T-cell (primary cell): ENCODE measurements at regions not wholly inside any gene's neighbourhood (a gene's known extent, or its start where the extent isn't known, plus 50 kb on each side); places are given as distances from the start of the nearest gene placed in this dataset.

Experiments
- ATAC-seq, 4 experiments: fragments of 200-7000 bp in 3 of 4; fragments of 150-1000 bp in 1 of 4; cut with Tn5 transposase; replicated peaks in 1 of 4; 1 replicate in 3 of 4; 2 replicates in 1 of 4; pipeline ENCODE4 v1.10.0; 2021; ENCODE audit warnings: moderate library complexity in 3 of 4, mild to moderate bottlenecking in 2 of 4, moderate number of reproducible peaks in 1 of 4
- CTCF ChIA-PET, 2 donors: fragments of 300-600 bp; sonication (Branson Sonifier 250); formaldehyde crosslinking; loops; one replicate each; lab custom pipeline; 2022; ENCODE audit warnings: antibody characterized with exemption in 2 of 2; lab: Charles Lee
- POLR2A ChIA-PET, 2 donors: fragments of 300-600 bp; sonication (Branson Sonifier 250); formaldehyde crosslinking; loops; one replicate each; lab custom pipeline; 2022; ENCODE audit warnings: antibody characterized with exemption in 2 of 2; lab: Charles Lee
- DNase-seq, 35 experiments: peaks; one replicate each; pipeline versions ENCODE4 v3.0.0 to v3.0.0-alpha.2; 2013 to 2023
- H3K27ac ChIP-seq: one replicate; pipeline ENCODE4 v1.5.1; 2013; ENCODE audit warnings: low read length
- H3K27me3 ChIP-seq, 2 experiments: replicated peaks in 1 of 2; 1 replicate in 1 of 2; 2 replicates in 1 of 2; pipeline versions ENCODE4 v1.6.1 to v1.7.0; 2013; ENCODE audit warnings: low read length in 1 of 2, mixed read lengths in 1 of 2; ENCODE audit not compliant: control insufficient read depth in 2 of 2, insufficient read depth in 2 of 2; ENCODE audit errors: extremely low read depth in 1 of 2
- H3K36me3 ChIP-seq, 2 donors: 1 replicate in 1 of 2; 2 replicates in 1 of 2; pipeline versions ENCODE4 v1.6.1 to v1.7.0; 2013; ENCODE audit warnings: low read length in 1 of 2; ENCODE audit not compliant: control insufficient read depth in 2 of 2, insufficient read depth in 1 of 2; ENCODE audit errors: extremely low read depth in 1 of 2
- H3K4me1 ChIP-seq, 2 experiments: 1 replicate in 1 of 2; 2 replicates in 1 of 2; pipeline versions ENCODE4 v1.6.1 to v1.7.0; 2013; ENCODE audit warnings: low read length in 2 of 2, mixed read lengths in 1 of 2; ENCODE audit not compliant: insufficient read depth in 2 of 2, control insufficient read depth in 1 of 2; ENCODE audit errors: extremely low read depth in 1 of 2
- H3K4me3 ChIP-seq, 2 donors: 1 replicate in 1 of 2; 2 replicates in 1 of 2; pipeline versions ENCODE4 v1.5.1 to v1.7.0; 2013; ENCODE audit warnings: mild to moderate bottlenecking in 2 of 2, low read length in 1 of 2, moderate library complexity in 1 of 2; ENCODE audit not compliant: control insufficient read depth in 1 of 2; ENCODE audit errors: extremely low read depth in 1 of 2
- H3K9me3 ChIP-seq: 2 replicates; pipeline ENCODE4 v1.7.0; 2013
- H3K27ac Mint-ChIP-seq, 2 donors: one replicate each; pipeline ENCODE4 v1.8.0; 2020 to 2021; ENCODE audit warnings: mild to moderate bottlenecking in 2 of 2, mixed read lengths in 2 of 2
- H3K27me3 Mint-ChIP-seq, 2 donors: one replicate each; pipeline ENCODE4 v1.8.0; 2021 to 2022; ENCODE audit warnings: mixed read lengths in 2 of 2
- H3K36me3 Mint-ChIP-seq: one replicate; pipeline ENCODE4 v1.8.0; 2021; ENCODE audit warnings: mixed read lengths
- H3K4me1 Mint-ChIP-seq, 3 donors: one replicate each; pipeline ENCODE4 v1.8.0; 2020 to 2022; ENCODE audit warnings: mixed read lengths in 3 of 3, mild to moderate bottlenecking in 1 of 3
- H3K4me3 Mint-ChIP-seq, 3 donors: one replicate each; pipeline ENCODE4 v1.8.0; 2020 to 2022; ENCODE audit warnings: mild to moderate bottlenecking in 3 of 3, mixed read lengths in 3 of 3, moderate library complexity in 3 of 3
- H3K9me3 Mint-ChIP-seq, 3 donors: one replicate each; pipeline ENCODE4 v1.8.0; 2020 to 2022; ENCODE audit warnings: mixed read lengths in 3 of 3
- WGBS: methylation state at CpG from one replicate; pipeline ENCODE4 v1.1.5; 2013; ENCODE audit warnings: missing lambda C conversion rate; ENCODE audit not compliant: insufficient coverage; 5-methylcytosine and 5-hydroxymethylcytosine counted together

DNA sequence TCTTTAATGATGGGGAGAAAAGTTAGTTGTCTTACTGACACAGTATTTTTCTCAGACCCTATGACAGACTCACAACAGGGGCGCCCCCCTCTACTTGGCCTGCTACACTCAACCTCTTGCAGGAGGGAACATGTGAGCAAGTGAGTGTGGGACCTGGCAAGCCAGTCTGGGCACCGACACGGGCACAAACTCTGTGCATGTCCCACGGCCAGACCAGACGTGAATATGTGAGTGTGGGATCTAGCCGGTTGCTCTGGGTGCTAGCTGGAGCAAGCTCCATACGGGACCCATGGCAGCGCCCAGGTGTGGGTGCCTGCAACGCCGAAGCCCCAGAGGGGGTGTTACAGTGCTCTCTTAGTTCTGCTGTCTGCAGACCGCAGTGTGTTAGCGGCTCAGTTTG is 1437.3 kb upstream of the MIR17HG start:
- Mint-ChIP-seq H3K36me3 (no peaks in the 10 kb centered on the region), H3K4me3 (no peak overlapping the region), H3K27me3 (no peaks in the 10 kb centered on the region), H3K4me1 (no peaks in the 10 kb centered on the region), H3K27ac (no peak overlapping the region), H3K9me3 (peaks cover 0 to 9% (median 6%) of the 10 kb centered on the region in 3 donors)
- ATAC-seq (no peak), DNase-seq (no peak)
- no peaks in the 10 kb centered on the region for H3K27me3 ChIP-seq
- no peaks in the 10 kb centered on the region for H3K4me1 ChIP-seq
- H3K36me3 ChIP-seq = no peaks in the 10 kb centered on the region
- no peak overlapping the region for H3K4me3 ChIP-seq
- no peaks in the 10 kb centered on the region for H3K9me3 ChIP-seq
- CTCF ChIA-PET = no interaction called here
- POLR2A ChIA-PET = no interaction called here
- no peak overlapping the region for H3K27ac ChIP-seq
- WGBS = 81% methylated on average over 6 of the region's 12 CpGs

GRCh38 chr13:89916551-89916950 is 1430.9 kb upstream of the MIR17HG start:
- ATAC-seq = no peak
- Histone ChIP-seq H3K9me3 (no peaks in the 10 kb centered on the region), H3K27ac (no peak overlapping the region), H3K4me3 (no peak overlapping the region), H3K36me3 (no peaks in the 10 kb centered on the region), H3K4me1 (no peaks in the 10 kb centered on the region), H3K27me3 (no peaks in the 10 kb centered on the region)
- no CpG with 5 or more reads among the region's 2 CpGs for WGBS
- POLR2A ChIA-PET = no interaction called here
- CTCF ChIA-PET = no interaction called here
- no peak for DNase-seq
- no peak overlapping the region for H3K4me3 Mint-ChIP-seq
- no peaks in the 10 kb centered on the region for H3K4me1 Mint-ChIP-seq
- no peaks in the 10 kb centered on the region for H3K27me3 Mint-ChIP-seq
- no peaks in the 10 kb centered on the region for H3K36me3 Mint-ChIP-seq
- H3K9me3 Mint-ChIP-seq = peaks cover 4 to 16% (median 12%) of the 10 kb centered on the region in 3 donors
- H3K27ac Mint-ChIP-seq = no peak overlapping the region

DNA sequence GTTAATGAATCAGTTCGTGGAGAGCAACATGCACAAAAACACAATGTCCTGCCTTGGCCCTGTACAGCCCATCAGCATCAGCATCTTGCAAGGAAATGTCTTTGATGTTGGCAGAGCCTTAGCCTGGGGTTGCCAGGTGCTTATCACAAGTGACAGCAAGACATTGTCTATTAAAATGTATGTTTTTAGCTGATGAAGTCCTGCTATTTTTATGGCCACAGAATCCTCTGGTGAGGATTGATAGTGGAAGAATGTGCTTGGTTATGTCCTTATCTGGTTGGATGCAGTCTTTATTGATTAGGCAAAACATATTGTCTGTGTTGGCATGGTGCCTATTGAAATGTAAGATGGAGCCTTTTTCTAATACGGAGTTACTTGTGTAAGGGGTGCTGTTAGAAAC is 1427.0 kb upstream of the MIR17HG start:
- no peak for DNase-seq

DNA sequence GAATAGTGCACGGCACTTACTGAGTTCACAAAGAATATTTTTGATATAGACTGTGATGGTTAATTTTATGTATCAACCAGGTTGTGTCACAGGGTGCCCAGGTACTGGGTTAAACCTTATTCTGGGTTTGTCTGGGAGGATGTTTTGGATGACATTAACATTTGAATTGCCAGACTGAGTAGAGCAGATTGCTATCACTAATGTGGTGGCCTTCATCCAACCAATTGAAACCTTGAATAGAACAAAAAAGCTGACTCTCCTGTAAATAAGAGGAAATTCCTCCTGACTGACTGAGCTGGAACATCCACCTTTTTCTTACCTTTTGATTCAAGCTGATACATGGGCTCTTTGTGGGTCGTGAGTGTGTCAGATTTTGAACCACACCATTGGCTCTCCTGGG is 1424.4 kb upstream of the MIR17HG start:
- Histone ChIP-seq H3K4me1 (no peaks in the 10 kb centered on the region), H3K27ac (no peak overlapping the region), H3K4me3 (no peak overlapping the region), H3K27me3 (no peaks in the 10 kb centered on the region), H3K9me3 (no peaks in the 10 kb centered on the region), H3K36me3 (no peaks in the 10 kb centered on the region)
- no peak for DNase-seq
- peaks cover 0 to 26% (median 5%) of the 10 kb centered on the region in 3 donors for H3K9me3 Mint-ChIP-seq
- no peaks in the 10 kb centered on the region for H3K27me3 Mint-ChIP-seq
- no peak overlapping the region for H3K27ac Mint-ChIP-seq
- H3K4me3 Mint-ChIP-seq = no peak overlapping the region
- H3K4me1 Mint-ChIP-seq = no peaks in the 10 kb centered on the region
- ATAC-seq = no peak
- H3K36me3 Mint-ChIP-seq = no peaks in the 10 kb centered on the region
- ChIA-PET POLR2A (no interaction called here), CTCF (no interaction called here)
- WGBS = 80% methylated on average over 1 of the region's 2 CpGs

More for the DNA sequence above, 1427.0 kb upstream of the MIR17HG start:
- H3K9me3 ChIP-seq = no peaks in the 10 kb centered on the region
- H3K4me3 ChIP-seq = no peak overlapping the region
- no peaks in the 10 kb centered on the region for H3K27me3 ChIP-seq
- H3K36me3 ChIP-seq = no peaks in the 10 kb centered on the region
- no peaks in the 10 kb centered on the region for H3K4me1 ChIP-seq
- no peaks in the 10 kb centered on the region for H3K36me3 Mint-ChIP-seq
- no peak overlapping the region for H3K27ac Mint-ChIP-seq
- ChIA-PET CTCF (no interaction called here), POLR2A (no interaction called here)
- peaks cover 4 to 35% (median 8%) of the 10 kb centered on the region in 3 donors for H3K9me3 Mint-ChIP-seq
- no peak overlapping the region for H3K4me3 Mint-ChIP-seq
- H3K27me3 Mint-ChIP-seq = no peaks in the 10 kb centered on the region
- ATAC-seq = no peak
- no peak overlapping the region for H3K27ac ChIP-seq
- H3K4me1 Mint-ChIP-seq = no peaks in the 10 kb centered on the region
- WGBS = 71% methylated on average over 2 of the region's 2 CpGs

DNA sequence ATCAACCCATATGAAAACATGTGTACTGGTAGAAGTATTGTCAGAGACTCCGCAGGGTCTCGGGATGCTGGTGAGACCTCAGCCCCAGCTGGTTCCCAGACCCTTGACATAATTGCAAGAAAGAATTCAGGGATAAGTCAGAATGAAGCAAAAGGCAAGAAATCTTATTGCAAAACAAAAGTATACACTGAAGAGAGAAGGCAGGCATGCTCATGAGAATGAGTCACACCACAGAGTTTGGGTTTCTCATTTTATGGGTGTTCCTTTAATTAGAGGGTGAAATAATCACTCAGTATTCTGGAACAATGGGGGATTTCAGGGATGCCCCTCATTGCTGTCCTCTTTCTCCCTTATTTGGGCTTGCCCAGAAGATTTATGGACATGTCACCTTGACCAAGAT is 1423.8 kb upstream of the MIR17HG start:
- Histone ChIP-seq H3K27ac (no peak overlapping the region), H3K36me3 (no peaks in the 10 kb centered on the region), H3K9me3 (no peaks in the 10 kb centered on the region), H3K4me1 (no peaks in the 10 kb centered on the region), H3K27me3 (no peaks in the 10 kb centered on the region), H3K4me3 (no peak overlapping the region)
- ChIA-PET POLR2A (interaction anchor here in 1 of 2 donors (0.6 kb wide), 1 partner anchor 42 kb away, joined by 4 read pairs; no protein-coding TSS in a partner anchor), CTCF (no interaction called here)
- no peaks in the 10 kb centered on the region for H3K27me3 Mint-ChIP-seq
- no peaks in the 10 kb centered on the region for H3K36me3 Mint-ChIP-seq
- no peak overlapping the region for H3K27ac Mint-ChIP-seq
- DNase-seq = no peak
- ATAC-seq = no peak
- no peak overlapping the region for H3K4me3 Mint-ChIP-seq
- H3K9me3 Mint-ChIP-seq = peaks cover 0 to 26% (median 5%) of the 10 kb centered on the region in 3 donors
- WGBS = 60% methylated on average over 1 of the region's 2 CpGs
- no peaks in the 10 kb centered on the region for H3K4me1 Mint-ChIP-seq

DNA sequence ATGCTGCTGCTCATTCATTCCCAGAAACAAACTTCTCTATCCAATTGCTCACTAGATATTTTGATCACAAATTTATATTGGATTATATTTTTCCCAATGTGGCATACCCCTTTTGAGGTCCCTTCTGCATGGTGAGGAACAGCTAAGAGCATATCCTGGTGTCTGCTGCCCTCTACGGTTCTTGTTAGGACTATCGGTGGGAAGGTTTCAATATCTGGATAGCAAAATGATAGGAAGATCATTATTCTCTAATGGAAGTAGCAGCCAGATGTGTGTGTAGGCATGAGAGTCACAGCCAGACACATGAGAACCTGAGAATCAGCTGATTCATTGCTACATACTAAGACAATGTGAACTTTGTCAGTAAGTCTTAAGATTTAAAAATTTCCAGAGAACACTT is 1422.4 kb upstream of the MIR17HG start:
- ChIA-PET POLR2A (no interaction called here), CTCF (no interaction called here)
- no peaks in the 10 kb centered on the region for H3K36me3 ChIP-seq

GRCh38 chr13:89930861-89931260 is 1416.6 kb upstream of the MIR17HG start:
- Histone ChIP-seq H3K27me3 (no peaks in the 10 kb centered on the region), H3K36me3 (no peaks in the 10 kb centered on the region), H3K9me3 (no peaks in the 10 kb centered on the region), H3K4me1 (no peaks in the 10 kb centered on the region), H3K4me3 (no peak overlapping the region), H3K27ac (no peak overlapping the region)
- H3K36me3 Mint-ChIP-seq = no peaks in the 10 kb centered on the region
- no peaks in the 10 kb centered on the region for H3K27me3 Mint-ChIP-seq
- no peak overlapping the region for H3K4me3 Mint-ChIP-seq
- ChIA-PET CTCF (no interaction called here), POLR2A (no interaction called here)
- WGBS = no CpG with 5 or more reads among the region's 2 CpGs
- DNase-seq = no peak
- peaks cover 9 to 16% (median 14%) of the 10 kb centered on the region in 3 donors for H3K9me3 Mint-ChIP-seq
- ATAC-seq = no peak
- H3K4me1 Mint-ChIP-seq = no peaks in the 10 kb centered on the region
- no peak overlapping the region for H3K27ac Mint-ChIP-seq

More for the DNA sequence above, 1422.4 kb upstream of the MIR17HG start:
- ATAC-seq = no peak
- Mint-ChIP-seq H3K4me3 (no peak overlapping the region), H3K27me3 (no peaks in the 10 kb centered on the region), H3K9me3 (peaks cover 0 to 26% (median 8%) of the 10 kb centered on the region in 3 donors), H3K4me1 (no peaks in the 10 kb centered on the region), H3K36me3 (no peaks in the 10 kb centered on the region), H3K27ac (no peak overlapping the region)
- WGBS = 40% methylated on average over 1 of the region's 2 CpGs
- no peak overlapping the region for H3K27ac ChIP-seq
- H3K4me1 ChIP-seq = no peaks in the 10 kb centered on the region
- no peak overlapping the region for H3K4me3 ChIP-seq
- no peak for DNase-seq
- H3K9me3 ChIP-seq = no peaks in the 10 kb centered on the region
- H3K27me3 ChIP-seq = no peaks in the 10 kb centered on the region
